ENCODE measurements at regions not wholly inside any gene's neighbourhood (a gene's known extent, or its start where the extent isn't known, plus 50 kb on each side); places are given as distances from the start of the nearest gene placed in this dataset.

- 97% methylated on average over 8 of the region's 9 CpGs for WGBS (ENCODE audit: insufficient coverage)
- Histone ChIP-seq H3K36me3 (ENCODE audit: control insufficient read depth, insufficient read depth, low read length) (no peaks in the 10 kb centered on the region), H3K4me1 (ENCODE audit: control insufficient read depth, insufficient read depth, low read length) (no peaks in the 10 kb centered on the region), H3K9me3 (ENCODE audit: control insufficient read depth, insufficient read depth, low read length) (no peaks in the 10 kb centered on the region), H3K4me3 (ENCODE audit: low read depth, low read length) (no peak overlapping the region), H3K27me3 (ENCODE audit: control insufficient read depth, insufficient read depth, low read length) (no peaks in the 10 kb centered on the region), H3K27ac (ENCODE audit: low read depth, low read length) (no peak overlapping the region)
- DNase-seq (ENCODE audit: low read depth in 4 of 6, low spot score in 6 of 6) = no peak
Measured at GRCh38 chr7:54115028-54115763, 427.0 kb upstream of the VSTM2A start.

DNA sequence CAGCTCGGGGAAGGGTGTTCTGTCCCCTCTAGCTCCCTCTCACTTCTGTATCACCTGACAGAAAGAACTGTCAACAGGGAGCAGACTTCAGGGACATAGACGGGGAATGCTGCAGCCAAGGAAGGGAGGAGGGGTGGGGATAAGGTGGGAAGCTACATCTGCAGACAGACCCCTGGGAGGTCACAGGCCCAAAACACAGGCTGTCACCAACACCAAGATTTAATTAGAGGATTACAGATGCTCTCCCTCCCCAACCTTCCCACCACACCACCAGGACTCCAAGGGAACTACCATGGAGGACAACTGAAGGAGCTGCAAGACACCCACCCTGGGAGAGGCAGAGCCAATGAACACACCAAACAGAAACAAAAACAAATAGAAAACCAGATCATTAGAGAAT is 425.2 kb upstream of the VSTM2A start:
- Histone ChIP-seq H3K27ac (ENCODE audit: low read depth, low read length) (no peak overlapping the region), H3K36me3 (ENCODE audit: control insufficient read depth, insufficient read depth, low read length) (no peaks in the 10 kb centered on the region), H3K9me3 (ENCODE audit: control insufficient read depth, insufficient read depth, low read length) (no peaks in the 10 kb centered on the region), H3K4me1 (ENCODE audit: control insufficient read depth, insufficient read depth, low read length) (no peaks in the 10 kb centered on the region), H3K4me3 (ENCODE audit: low read depth, low read length) (no peak overlapping the region), H3K27me3 (ENCODE audit: control insufficient read depth, insufficient read depth, low read length) (no peaks in the 10 kb centered on the region)
- no CpG with 5 or more reads among the region's 2 CpGs for WGBS (ENCODE audit: insufficient coverage)
- no peak for DNase-seq (ENCODE audit: low read depth in 4 of 6, low spot score in 6 of 6)

DNA sequence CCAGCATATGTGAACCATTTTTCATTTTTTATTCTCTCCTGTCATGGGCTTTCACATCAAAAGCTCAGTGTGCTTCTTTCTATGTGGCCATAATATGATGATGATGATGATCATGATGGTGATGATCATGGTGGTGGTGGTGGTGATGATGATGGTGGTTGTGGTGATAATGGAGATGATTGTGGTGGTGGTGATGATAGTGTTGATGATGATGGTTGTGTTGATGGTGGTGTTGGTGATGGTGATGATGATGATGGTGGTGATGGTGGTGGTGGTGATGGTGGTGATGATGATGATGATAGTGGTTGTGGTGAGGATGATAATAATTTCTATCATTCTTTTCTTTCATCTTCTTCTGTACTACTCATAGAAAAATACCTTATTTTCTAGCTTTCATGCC is 413.1 kb upstream of the VSTM2A start:
- peaks cover 2% of the 10 kb centered on the region for H3K9me3 ChIP-seq (ENCODE audit: control insufficient read depth, insufficient read depth, low read length)
- H3K4me3 ChIP-seq (ENCODE audit: low read depth, low read length) = no peak overlapping the region
- H3K4me1 ChIP-seq (ENCODE audit: control insufficient read depth, insufficient read depth, low read length) = no peaks in the 10 kb centered on the region
- no peak overlapping the region for H3K27ac ChIP-seq (ENCODE audit: low read depth, low read length)
- DNase-seq (ENCODE audit: low read depth in 4 of 6, low spot score in 6 of 6) = no peak
- H3K36me3 ChIP-seq (ENCODE audit: control insufficient read depth, insufficient read depth, low read length) = no peaks in the 10 kb centered on the region
- no peaks in the 10 kb centered on the region for H3K27me3 ChIP-seq (ENCODE audit: control insufficient read depth, insufficient read depth, low read length)

- Histone ChIP-seq H3K27ac (ENCODE audit: low read depth, low read length) (no peak overlapping the region), H3K27me3 (ENCODE audit: control insufficient read depth, insufficient read depth, low read length) (no peaks in the 10 kb centered on the region), H3K4me1 (ENCODE audit: control insufficient read depth, insufficient read depth, low read length) (no peaks in the 10 kb centered on the region), H3K4me3 (ENCODE audit: low read depth, low read length) (no peak overlapping the region), H3K36me3 (ENCODE audit: control insufficient read depth, insufficient read depth, low read length) (no peaks in the 10 kb centered on the region), H3K9me3 (ENCODE audit: control insufficient read depth, insufficient read depth, low read length) (peaks cover 2% of the 10 kb centered on the region)
- no peak for DNase-seq (ENCODE audit: low read depth in 4 of 6, low spot score in 6 of 6)
Measured at GRCh38 chr7:54141576-54141975, 400.6 kb upstream of the VSTM2A start.

- no peak for DNase-seq (ENCODE audit: low read depth in 4 of 6, low spot score in 6 of 6)
- 97% methylated on average over 4 of the region's 8 CpGs for WGBS (ENCODE audit: insufficient coverage)
- Histone ChIP-seq H3K27ac (ENCODE audit: low read depth, low read length) (no peak overlapping the region), H3K4me3 (ENCODE audit: low read depth, low read length) (no peak overlapping the region), H3K4me1 (ENCODE audit: control insufficient read depth, insufficient read depth, low read length) (no peaks in the 10 kb centered on the region), H3K27me3 (ENCODE audit: control insufficient read depth, insufficient read depth, low read length) (no peaks in the 10 kb centered on the region), H3K9me3 (ENCODE audit: control insufficient read depth, insufficient read depth, low read length) (no peaks in the 10 kb centered on the region), H3K36me3 (ENCODE audit: control insufficient read depth, insufficient read depth, low read length) (no peaks in the 10 kb centered on the region)
Measured at GRCh38 chr7:54145716-54146115, 396.5 kb upstream of the VSTM2A start.

GRCh38 chr7:54153462-54153861 is 388.7 kb upstream of the VSTM2A start:
- 80% methylated on average over 1 of the region's 2 CpGs for WGBS (ENCODE audit: insufficient coverage)
- no peak overlapping the region for H3K4me3 ChIP-seq (ENCODE audit: low read depth, low read length)
- no peaks in the 10 kb centered on the region for H3K9me3 ChIP-seq (ENCODE audit: control insufficient read depth, insufficient read depth, low read length)
- no peak overlapping the region for H3K27ac ChIP-seq (ENCODE audit: low read depth, low read length)
- DNase-seq (ENCODE audit: low read depth in 4 of 6, low spot score in 6 of 6) = peak in 2 of 6 donors; percentile 15 to 20
- H3K36me3 ChIP-seq (ENCODE audit: control insufficient read depth, insufficient read depth, low read length) = no peaks in the 10 kb centered on the region
- H3K27me3 ChIP-seq (ENCODE audit: control insufficient read depth, insufficient read depth, low read length) = no peaks in the 10 kb centered on the region
- H3K4me1 ChIP-seq (ENCODE audit: control insufficient read depth, insufficient read depth, low read length) = no peaks in the 10 kb centered on the region

DNA sequence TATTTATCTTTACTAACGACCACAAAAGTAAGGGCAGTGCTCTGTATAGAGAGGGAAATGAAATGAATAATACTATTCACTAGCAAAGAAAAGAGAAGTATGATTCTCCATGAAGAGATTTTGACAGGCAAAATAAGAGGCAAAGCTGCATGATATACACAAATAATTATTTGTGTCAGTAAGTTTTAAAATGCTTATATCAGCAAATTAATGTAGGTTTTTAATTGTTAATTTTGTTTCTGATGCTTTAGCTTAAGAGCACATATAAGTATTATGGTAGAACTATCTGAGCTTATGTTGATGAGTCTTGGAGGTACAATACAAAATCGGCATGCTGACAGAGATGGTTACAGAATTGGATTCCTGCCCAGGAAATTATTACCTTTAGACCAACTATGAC is 383.1 kb upstream of the VSTM2A start:
- Histone ChIP-seq H3K9me3 (ENCODE audit: control insufficient read depth, insufficient read depth, low read length) (no peaks in the 10 kb centered on the region), H3K4me1 (ENCODE audit: control insufficient read depth, insufficient read depth, low read length) (no peaks in the 10 kb centered on the region), H3K27me3 (ENCODE audit: control insufficient read depth, insufficient read depth, low read length) (no peaks in the 10 kb centered on the region), H3K36me3 (ENCODE audit: control insufficient read depth, insufficient read depth, low read length) (no peaks in the 10 kb centered on the region), H3K27ac (ENCODE audit: low read depth, low read length) (no peak overlapping the region), H3K4me3 (ENCODE audit: low read depth, low read length) (no peak overlapping the region)
- DNase-seq (ENCODE audit: low read depth in 4 of 6, low spot score in 6 of 6) = peak in 1 of 6 donors; percentile 74
- no CpG with 5 or more reads among the region's 2 CpGs for WGBS (ENCODE audit: insufficient coverage)

DNA sequence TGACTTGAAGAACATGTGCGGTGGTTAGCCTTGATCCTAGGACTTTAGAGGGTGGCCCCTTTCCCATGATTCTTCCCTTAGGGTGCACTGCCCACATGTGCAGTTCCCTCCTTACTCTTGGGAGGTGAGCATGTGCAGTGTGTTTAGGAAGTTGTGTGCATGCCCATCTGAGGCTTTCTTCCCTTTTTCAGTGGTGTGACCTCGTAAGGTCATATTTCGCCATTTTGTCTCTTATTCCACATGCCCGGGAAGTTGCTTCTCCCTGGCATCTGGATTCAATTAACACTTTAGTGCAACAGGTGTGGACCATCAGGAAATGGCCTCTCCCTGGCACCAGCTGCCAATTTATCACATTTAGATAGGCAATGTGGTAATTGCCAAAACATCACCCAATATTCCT is 380.6 kb upstream of the VSTM2A start:
- no peak for DNase-seq (ENCODE audit: low read depth in 4 of 6, low spot score in 6 of 6)
- H3K27me3 ChIP-seq (ENCODE audit: control insufficient read depth, insufficient read depth, low read length) = no peaks in the 10 kb centered on the region
- no peak overlapping the region for H3K4me3 ChIP-seq (ENCODE audit: low read depth, low read length)
- 100% methylated on average over 2 of the region's 4 CpGs for WGBS (ENCODE audit: insufficient coverage)
- no peak overlapping the region for H3K27ac ChIP-seq (ENCODE audit: low read depth, low read length)
- no peaks in the 10 kb centered on the region for H3K4me1 ChIP-seq (ENCODE audit: control insufficient read depth, insufficient read depth, low read length)
- no peaks in the 10 kb centered on the region for H3K36me3 ChIP-seq (ENCODE audit: control insufficient read depth, insufficient read depth, low read length)
- H3K9me3 ChIP-seq (ENCODE audit: control insufficient read depth, insufficient read depth, low read length) = no peaks in the 10 kb centered on the region

GRCh38 chr7:54166419-54166818 is 375.8 kb upstream of the VSTM2A start:
- Histone ChIP-seq H3K4me1 (ENCODE audit: control insufficient read depth, insufficient read depth, low read length) (no peaks in the 10 kb centered on the region), H3K27ac (ENCODE audit: low read depth, low read length) (no peak overlapping the region), H3K9me3 (ENCODE audit: control insufficient read depth, insufficient read depth, low read length) (no peaks in the 10 kb centered on the region), H3K27me3 (ENCODE audit: control insufficient read depth, insufficient read depth, low read length) (no peaks in the 10 kb centered on the region), H3K36me3 (ENCODE audit: control insufficient read depth, insufficient read depth, low read length) (no peaks in the 10 kb centered on the region), H3K4me3 (ENCODE audit: low read depth, low read length) (no peak overlapping the region)
- no peak for DNase-seq (ENCODE audit: low read depth in 4 of 6, low spot score in 6 of 6)
- WGBS (ENCODE audit: insufficient coverage) = 64% methylated on average over 2 of the region's 4 CpGs

GRCh38 chr7:54179321-54180029 is 362.7 kb upstream of the VSTM2A start:
- no peak overlapping the region for H3K4me3 ChIP-seq (ENCODE audit: low read depth, low read length)
- no peak for DNase-seq (ENCODE audit: low read depth in 4 of 6, low spot score in 6 of 6)
- no peaks in the 10 kb centered on the region for H3K9me3 ChIP-seq (ENCODE audit: control insufficient read depth, insufficient read depth, low read length)
- H3K27me3 ChIP-seq (ENCODE audit: control insufficient read depth, insufficient read depth, low read length) = no peaks in the 10 kb centered on the region
- 96% methylated on average over 2 of the region's 3 CpGs for WGBS (ENCODE audit: insufficient coverage)
- H3K36me3 ChIP-seq (ENCODE audit: control insufficient read depth, insufficient read depth, low read length) = no peaks in the 10 kb centered on the region
- no peak overlapping the region for H3K27ac ChIP-seq (ENCODE audit: low read depth, low read length)
- H3K4me1 ChIP-seq (ENCODE audit: control insufficient read depth, insufficient read depth, low read length) = no peaks in the 10 kb centered on the region
